ENCODE measurements at regions not wholly inside any gene's neighbourhood (a gene's known extent, or its start where the extent isn't known, plus 50 kb on each side); places are given as distances from the start of the nearest gene placed in this dataset.
"Not testable (repeated sequence)": the region's sequence is repeated elsewhere in the genome, so short reads cannot be mapped to it uniquely, and the experiment has no call there.

- no peak for DNase-seq
These were observed 83.2 kb upstream of the TNRC6B start for GRCh38 chr22:40094485-40094884.

GRCh38 chr22:40099887-40100286, 77.8 kb upstream of the TNRC6B start:
- DNase-seq, result not testable (repeated sequence)

GRCh38 chr22:40105755-40106154, 72.0 kb upstream of the TNRC6B start:
- no peak for DNase-seq

GRCh38 chr22:40107244-40107643, 70.5 kb upstream of the TNRC6B start:
- DNase-seq, result no peak

- DNase-seq, result peak; percentile 31
These were observed 69.8 kb upstream of the TNRC6B start for GRCh38 chr22:40107851-40108378.

GRCh38 chr22:40108396-40108795, 69.3 kb upstream of the TNRC6B start:
- DNase-seq, result no peak

GRCh38 chr22:40108926-40109325, 68.8 kb upstream of the TNRC6B start:
- not testable (repeated sequence) for DNase-seq

- DNase-seq, result no peak
These were observed 66.3 kb upstream of the TNRC6B start for GRCh38 chr22:40111451-40111850.

GRCh38 chr22:40112595-40112994, 65.1 kb upstream of the TNRC6B start:
- DNase-seq, result no peak

- DNase-seq, result no peak
These were observed 64.0 kb upstream of the TNRC6B start for GRCh38 chr22:40113696-40114095.

- DNase-seq, result no peak
These were observed 63.3 kb upstream of the TNRC6B start for GRCh38 chr22:40114411-40114810.

- no peak for DNase-seq
These were observed 61.1 kb upstream of the TNRC6B start for GRCh38 chr22:40116496-40117200.

- no peak for DNase-seq
These were observed 58.7 kb upstream of the TNRC6B start for GRCh38 chr22:40118979-40119378.

- DNase-seq, result no peak
These were observed 56.9 kb upstream of the TNRC6B start for GRCh38 chr22:40120848-40121247.

GRCh38 chr22:40121461-40121860, 56.3 kb upstream of the TNRC6B start:
- DNase-seq, result no peak

GRCh38 chr22:40122792-40123191, 54.9 kb upstream of the TNRC6B start:
- DNase-seq, result no peak

GRCh38 chr22:40123387-40123786, 54.3 kb upstream of the TNRC6B start:
- no peak for DNase-seq

Data from stimulated activated CD4-positive, alpha-beta T cell treated with anti-CD3 and anti-CD28 coated beads, Interleukin-1b, Interleukin-23, amount 100 ng/mL, for 48 hours (primary cell).